ENCODE measurements at regions not wholly inside any gene's neighbourhood (a gene's known extent, or its start where the extent isn't known, plus 50 kb on each side); places are given as distances from the start of the nearest gene placed in this dataset.
"Not testable (repeated sequence)": the region's sequence is repeated elsewhere in the genome, so short reads cannot be mapped to it uniquely, and the experiment has no call there.

DNA sequence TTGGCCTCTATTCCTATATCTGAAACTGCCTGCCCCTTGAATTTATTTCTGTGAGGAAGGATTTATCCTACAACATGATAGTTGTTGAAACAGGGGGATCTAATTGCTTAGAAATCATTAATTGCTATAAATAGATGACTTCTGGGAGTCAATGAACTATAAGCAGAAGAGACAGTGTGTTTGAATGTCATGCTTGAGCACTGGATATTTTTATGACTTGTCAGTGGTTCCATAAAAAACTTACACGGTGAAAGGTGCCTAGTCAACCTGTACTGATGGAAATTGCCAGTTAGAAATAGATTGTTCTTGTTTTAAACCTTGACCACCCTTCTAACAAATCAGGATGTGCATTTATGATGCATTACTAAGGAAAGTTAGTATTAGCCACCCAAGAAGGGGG, 306.9 kb upstream of the PPARGC1A start:
- no peaks in the 10 kb centered on the region for H3K27me3 ChIP-seq (ENCODE audit: insufficient read depth, low read length)
- no peaks in the 10 kb centered on the region for H3K36me3 ChIP-seq (ENCODE audit: insufficient read depth, low read depth, low read length)
- no peak overlapping the region for H3K9ac ChIP-seq (ENCODE audit: low read depth, low read length)
- H3K9me3 ChIP-seq (ENCODE audit: insufficient read depth, low read depth, low read length), result no peaks in the 10 kb centered on the region
- no peak overlapping the region for H3K27ac ChIP-seq (ENCODE audit: low read length)
- H3K4me3 ChIP-seq (ENCODE audit: low read length), result no peak overlapping the region
- H3K4me1 ChIP-seq (ENCODE audit: insufficient read depth, low read length), result peaks cover 7% of the 10 kb centered on the region; the same call in 1 of the 2 replicates

- H3K9ac ChIP-seq (ENCODE audit: low read depth, low read length), result no peak overlapping the region
Observed at GRCh38 chr4:24195991-24196736, 306.3 kb upstream of the PPARGC1A start.

GRCh38 chr4:24192018-24192641, 302.3 kb upstream of the PPARGC1A start:
- no peaks in the 10 kb centered on the region for H3K4me1 ChIP-seq (ENCODE audit: insufficient read depth, low read length)
- no peaks in the 10 kb centered on the region for H3K27me3 ChIP-seq (ENCODE audit: insufficient read depth, low read length)
- no peak overlapping the region for H3K4me3 ChIP-seq (ENCODE audit: low read length)
- H3K9ac ChIP-seq (ENCODE audit: low read depth, low read length), result no peak overlapping the region
- no peaks in the 10 kb centered on the region for H3K36me3 ChIP-seq (ENCODE audit: insufficient read depth, low read depth, low read length)
- H3K9me3 ChIP-seq (ENCODE audit: insufficient read depth, low read depth, low read length), result no peaks in the 10 kb centered on the region
- H3K27ac ChIP-seq (ENCODE audit: low read length), result no peak overlapping the region

More at GRCh38 chr4:24195991-24196736, 306.3 kb upstream of the PPARGC1A start:
- peaks cover 7% of the 10 kb centered on the region; the same call in 1 of the 2 replicates for H3K4me1 ChIP-seq (ENCODE audit: insufficient read depth, low read length)
- H3K4me3 ChIP-seq (ENCODE audit: low read length), result no peak overlapping the region
- no peaks in the 10 kb centered on the region for H3K9me3 ChIP-seq (ENCODE audit: insufficient read depth, low read depth, low read length)
- no peaks in the 10 kb centered on the region for H3K27me3 ChIP-seq (ENCODE audit: insufficient read depth, low read length)
- H3K27ac ChIP-seq (ENCODE audit: low read length), result no peak overlapping the region
- no peaks in the 10 kb centered on the region for H3K36me3 ChIP-seq (ENCODE audit: insufficient read depth, low read depth, low read length)

GRCh38 chr4:24190761-24191695, 301.2 kb upstream of the PPARGC1A start:
- Histone ChIP-seq H3K27me3 (ENCODE audit: insufficient read depth, low read length) (no peaks in the 10 kb centered on the region), H3K27ac (ENCODE audit: low read length) (no peak overlapping the region), H3K9ac (ENCODE audit: low read depth, low read length) (no peak overlapping the region), H3K4me3 (ENCODE audit: low read length) (no peak overlapping the region), H3K36me3 (ENCODE audit: insufficient read depth, low read depth, low read length) (no peaks in the 10 kb centered on the region), H3K4me1 (ENCODE audit: insufficient read depth, low read length) (no peaks in the 10 kb centered on the region), H3K9me3 (ENCODE audit: insufficient read depth, low read depth, low read length) (no peaks in the 10 kb centered on the region)

DNA sequence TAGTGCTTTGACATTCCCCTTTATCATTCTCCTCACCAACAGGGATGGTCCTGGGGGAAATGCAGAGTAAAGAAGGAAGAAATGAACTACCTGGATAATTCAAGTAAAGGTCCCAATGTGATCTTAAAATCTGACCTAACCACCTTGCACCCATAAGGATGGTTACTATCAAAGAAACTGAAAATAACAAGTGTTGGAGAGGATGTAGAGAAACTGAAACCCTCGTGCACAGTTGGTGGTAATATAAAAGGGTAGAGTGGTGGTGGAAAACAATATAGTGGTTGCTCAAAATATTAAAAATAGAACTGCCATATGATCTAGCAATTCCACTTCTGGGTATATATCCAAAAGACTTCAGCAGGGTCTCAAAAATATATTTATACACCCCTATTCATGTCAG, 298.6 kb upstream of the PPARGC1A start:
- H3K36me3 ChIP-seq (ENCODE audit: insufficient read depth, low read depth, low read length), result no peaks in the 10 kb centered on the region
- no peak overlapping the region for H3K27ac ChIP-seq (ENCODE audit: low read length)
- H3K9me3 ChIP-seq (ENCODE audit: insufficient read depth, low read depth, low read length), result no peaks in the 10 kb centered on the region
- no peak overlapping the region for H3K4me3 ChIP-seq (ENCODE audit: low read length)
- no peak overlapping the region for H3K9ac ChIP-seq (ENCODE audit: low read depth, low read length)
- H3K4me1 ChIP-seq (ENCODE audit: insufficient read depth, low read length), result no peaks in the 10 kb centered on the region
- H3K27me3 ChIP-seq (ENCODE audit: insufficient read depth, low read length), result no peaks in the 10 kb centered on the region

GRCh38 chr4:24186466-24186865, 296.6 kb upstream of the PPARGC1A start:
- H3K27ac ChIP-seq (ENCODE audit: low read length), result no peak overlapping the region
- H3K36me3 ChIP-seq (ENCODE audit: insufficient read depth, low read depth, low read length), result no peaks in the 10 kb centered on the region

GRCh38 chr4:24181005-24181404, 291.2 kb upstream of the PPARGC1A start:
- Histone ChIP-seq H3K27ac (ENCODE audit: low read length) (no peak overlapping the region), H3K9me3 (ENCODE audit: insufficient read depth, low read depth, low read length) (no peaks in the 10 kb centered on the region), H3K4me1 (ENCODE audit: insufficient read depth, low read length) (no peaks in the 10 kb centered on the region), H3K27me3 (ENCODE audit: insufficient read depth, low read length) (no peaks in the 10 kb centered on the region), H3K4me3 (ENCODE audit: low read length) (no peak overlapping the region), H3K36me3 (ENCODE audit: insufficient read depth, low read depth, low read length) (no peaks in the 10 kb centered on the region), H3K9ac (ENCODE audit: low read depth, low read length) (no peak overlapping the region)

More at GRCh38 chr4:24186466-24186865, 296.6 kb upstream of the PPARGC1A start:
- Histone ChIP-seq H3K27me3 (ENCODE audit: insufficient read depth, low read length) (no peaks in the 10 kb centered on the region), H3K9me3 (ENCODE audit: insufficient read depth, low read depth, low read length) (no peaks in the 10 kb centered on the region), H3K9ac (ENCODE audit: low read depth, low read length) (no peak overlapping the region), H3K4me3 (ENCODE audit: low read length) (no peak overlapping the region), H3K4me1 (ENCODE audit: insufficient read depth, low read length) (no peaks in the 10 kb centered on the region)

DNA sequence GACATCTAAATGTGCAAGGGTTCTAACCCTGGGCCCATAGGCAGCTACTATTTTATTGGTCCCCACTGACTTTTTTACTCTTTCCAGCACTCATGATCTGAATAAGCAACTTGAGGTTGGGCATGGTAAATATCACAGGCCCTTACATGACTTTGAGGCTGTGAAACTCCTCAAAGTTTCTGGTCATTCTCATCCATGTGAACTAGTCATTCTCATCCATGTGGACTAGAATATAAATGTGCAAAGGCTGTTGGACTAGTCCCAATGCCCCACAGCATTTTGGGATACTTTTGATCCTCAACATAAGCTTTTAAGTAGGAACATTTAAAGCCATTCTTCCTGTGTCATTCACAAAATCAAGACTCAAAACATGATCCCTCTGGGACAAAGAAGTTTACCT, 290.7 kb upstream of the PPARGC1A start:
- Histone ChIP-seq H3K9ac (ENCODE audit: low read depth, low read length) (no peak overlapping the region), H3K4me1 (ENCODE audit: insufficient read depth, low read length) (no peaks in the 10 kb centered on the region), H3K36me3 (ENCODE audit: insufficient read depth, low read depth, low read length) (no peaks in the 10 kb centered on the region), H3K27me3 (ENCODE audit: insufficient read depth, low read length) (no peaks in the 10 kb centered on the region), H3K9me3 (ENCODE audit: insufficient read depth, low read depth, low read length) (no peaks in the 10 kb centered on the region), H3K4me3 (ENCODE audit: low read length) (no peak overlapping the region), H3K27ac (ENCODE audit: low read length) (no peak overlapping the region)

DNA sequence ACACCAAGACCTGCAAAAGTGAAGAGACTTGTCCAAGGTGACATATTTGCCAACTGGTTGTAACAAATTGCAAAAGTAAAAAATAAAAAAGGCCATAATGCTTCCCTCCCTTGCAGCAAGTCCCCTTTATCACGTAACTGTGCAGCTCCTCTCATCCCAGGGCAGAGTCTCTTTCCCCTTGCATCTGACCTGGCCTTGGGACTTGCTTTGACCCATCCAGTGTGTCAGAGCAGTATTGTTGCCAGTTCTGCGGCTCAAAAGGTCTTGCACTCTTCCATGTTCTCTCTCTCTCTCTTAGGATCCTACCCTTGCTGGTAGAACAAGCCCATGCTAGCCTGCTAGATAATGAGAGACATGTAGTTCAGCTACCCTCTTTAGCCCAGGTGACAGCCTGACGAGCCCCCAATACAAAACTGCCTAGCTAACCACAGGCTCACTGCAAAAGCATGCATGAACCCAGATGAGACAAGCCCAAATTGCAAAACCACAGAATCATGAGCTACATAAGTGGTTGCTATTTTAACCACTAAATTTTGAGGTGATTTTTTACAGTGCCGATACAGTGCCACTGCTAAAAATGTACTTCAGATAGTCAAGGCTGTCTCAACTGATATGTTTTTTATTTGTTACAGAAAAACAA, 289.5 kb upstream of the PPARGC1A start:
- Histone ChIP-seq H3K9me3 (ENCODE audit: insufficient read depth, low read depth, low read length) (no peaks in the 10 kb centered on the region), H3K4me3 (ENCODE audit: low read length) (no peak overlapping the region), H3K27ac (ENCODE audit: low read length) (no peak overlapping the region), H3K4me1 (ENCODE audit: insufficient read depth, low read length) (no peaks in the 10 kb centered on the region), H3K36me3 (ENCODE audit: insufficient read depth, low read depth, low read length) (no peaks in the 10 kb centered on the region), H3K9ac (ENCODE audit: low read depth, low read length) (no peak overlapping the region), H3K27me3 (ENCODE audit: insufficient read depth, low read length) (no peaks in the 10 kb centered on the region)

- not testable (repeated sequence) for H3K4me1 ChIP-seq (ENCODE audit: insufficient read depth, low read length); H3K27ac ChIP-seq (ENCODE audit: low read length)
Observed at GRCh38 chr4:24177443-24177842, 287.6 kb upstream of the PPARGC1A start.

DNA sequence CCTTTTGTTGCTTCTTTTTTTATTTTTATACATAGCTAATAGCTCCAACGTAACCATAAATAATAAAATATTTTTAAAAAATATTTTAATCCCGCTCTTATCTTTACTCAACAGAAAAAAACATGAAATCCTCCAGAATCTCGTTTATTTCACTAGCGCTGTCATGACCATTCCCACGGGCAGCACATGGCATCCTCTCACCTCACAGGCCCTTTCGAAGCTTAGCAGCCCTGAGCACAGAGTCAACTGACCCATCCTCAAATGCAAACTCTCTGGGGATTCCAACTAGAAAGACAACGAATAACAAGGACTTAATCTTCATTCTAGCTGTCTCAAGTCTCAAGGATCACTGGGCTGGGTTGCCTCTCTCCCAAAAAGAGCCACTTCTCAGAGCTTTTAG, 285.9 kb upstream of the PPARGC1A start:
- no peak overlapping the region for H3K4me3 ChIP-seq (ENCODE audit: low read length)
- H3K27me3 ChIP-seq (ENCODE audit: insufficient read depth, low read length), result no peaks in the 10 kb centered on the region
- H3K27ac ChIP-seq (ENCODE audit: low read length), result no peak overlapping the region
- H3K9ac ChIP-seq (ENCODE audit: low read depth, low read length), result no peak overlapping the region
- H3K4me1 ChIP-seq (ENCODE audit: insufficient read depth, low read length), result no peaks in the 10 kb centered on the region
- H3K9me3 ChIP-seq (ENCODE audit: insufficient read depth, low read depth, low read length), result no peaks in the 10 kb centered on the region
- no peaks in the 10 kb centered on the region for H3K36me3 ChIP-seq (ENCODE audit: insufficient read depth, low read depth, low read length)

More at GRCh38 chr4:24177443-24177842, 287.6 kb upstream of the PPARGC1A start:
- H3K27me3 ChIP-seq (ENCODE audit: insufficient read depth, low read length); H3K36me3 ChIP-seq (ENCODE audit: insufficient read depth, low read depth, low read length); H3K9ac ChIP-seq (ENCODE audit: low read depth, low read length); H3K4me3 ChIP-seq (ENCODE audit: low read length); H3K9me3 ChIP-seq (ENCODE audit: insufficient read depth, low read depth, low read length): not testable (repeated sequence)
